ENCODE measurements at regions not wholly inside any gene's neighbourhood (a gene's known extent, or its start where the extent isn't known, plus 50 kb on each side); places are given as distances from the start of the nearest gene placed in this dataset.

DNA sequence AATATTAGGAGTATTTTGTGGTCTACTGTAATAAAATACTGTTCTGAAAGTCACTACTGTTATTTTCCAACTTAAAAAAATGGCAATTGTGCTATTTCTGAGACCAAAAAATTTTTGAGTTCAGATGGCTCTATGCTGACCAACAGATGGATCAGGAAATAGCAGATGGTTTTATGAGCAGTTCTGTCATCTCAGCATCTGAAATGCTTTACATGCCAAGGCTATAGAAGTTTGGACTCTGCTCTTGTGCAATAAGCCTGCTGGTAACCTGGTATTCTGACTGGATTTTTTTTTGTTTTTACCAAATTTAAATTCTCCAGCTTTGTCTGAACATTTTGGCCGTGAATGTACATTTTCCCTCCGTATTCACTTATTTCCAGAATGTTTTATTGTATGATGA is 1127.5 kb downstream of the GRIK2 start:
- peak; percentile 4 for DNase-seq

DNA sequence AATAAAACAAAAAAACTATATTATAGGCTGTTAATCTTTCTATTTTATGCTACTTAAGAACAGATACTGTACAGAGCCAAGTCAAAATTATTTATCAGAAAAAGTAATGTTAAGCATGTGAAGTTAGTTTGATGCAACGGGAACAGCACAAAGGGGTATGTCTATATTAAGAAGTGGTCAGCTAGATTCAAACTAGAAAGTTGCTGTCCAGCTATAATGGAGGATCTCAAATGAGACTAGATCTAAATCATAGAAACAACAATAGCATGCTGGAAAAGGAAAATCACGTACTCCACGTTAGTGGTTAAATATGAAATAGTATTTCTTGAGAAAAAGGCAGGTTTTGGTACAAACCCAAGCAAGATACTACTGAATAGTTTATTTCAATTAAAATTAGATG is 1124.0 kb downstream of the GRIK2 start:
- DNase-seq, result no peak

DNA sequence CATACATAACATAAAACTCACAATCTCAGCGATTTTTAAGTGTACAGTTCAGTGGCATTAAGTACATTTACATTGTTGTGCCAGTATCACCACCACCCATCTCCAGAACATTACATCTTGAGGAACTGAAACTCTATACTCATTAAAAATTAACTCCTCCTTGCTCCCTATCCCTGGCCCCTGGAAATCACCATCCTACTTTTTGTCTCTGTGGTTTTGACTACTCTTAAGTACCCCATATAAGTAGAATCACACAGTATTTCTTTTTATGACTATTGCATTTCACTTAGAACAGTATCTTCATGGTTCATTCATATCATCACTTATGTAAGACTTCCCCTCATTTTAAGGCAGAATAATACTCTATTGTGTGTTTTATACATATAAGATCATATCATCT is 1108.1 kb downstream of the GRIK2 start:
- no peak for DNase-seq

DNA sequence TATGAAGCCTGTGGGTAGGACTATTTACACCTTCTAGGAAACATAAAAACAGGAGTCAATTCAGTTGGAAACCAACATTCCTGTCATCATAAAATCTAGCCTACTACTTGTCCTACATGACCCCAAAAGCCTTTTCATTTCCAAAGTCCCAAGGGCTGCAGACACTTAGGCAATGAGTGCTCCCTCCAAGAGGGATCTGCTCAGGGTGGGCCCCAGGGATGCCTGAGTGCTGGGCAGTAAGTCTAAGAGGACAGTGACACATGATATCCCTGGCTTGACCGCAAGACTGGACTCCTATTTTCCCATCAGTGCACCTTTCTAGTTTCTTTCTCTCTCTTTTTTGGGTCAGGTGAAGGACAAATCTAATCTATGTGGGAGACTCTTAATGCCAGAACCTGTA is 1101.3 kb downstream of the GRIK2 start:
- no peak for DNase-seq

DNA sequence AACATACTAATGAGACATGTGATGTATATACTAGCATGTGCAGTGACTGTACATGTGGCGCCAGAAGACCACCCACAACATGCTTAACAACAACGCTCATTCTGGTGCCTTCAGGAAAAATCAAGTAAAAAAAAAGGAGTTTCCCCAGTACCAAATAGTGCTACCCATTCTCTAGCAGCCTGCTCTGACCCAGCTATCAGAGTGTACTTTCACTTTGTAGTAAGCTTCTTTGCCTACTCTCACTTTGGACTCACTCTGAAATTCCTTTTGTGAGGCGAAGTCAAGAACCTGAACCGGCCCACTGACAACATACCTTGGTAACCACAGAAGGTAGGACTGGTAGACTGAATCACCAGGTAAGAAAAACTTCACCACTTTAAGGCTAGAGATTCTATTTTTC is 1100.0 kb downstream of the GRIK2 start:
- no peak for DNase-seq

DNA sequence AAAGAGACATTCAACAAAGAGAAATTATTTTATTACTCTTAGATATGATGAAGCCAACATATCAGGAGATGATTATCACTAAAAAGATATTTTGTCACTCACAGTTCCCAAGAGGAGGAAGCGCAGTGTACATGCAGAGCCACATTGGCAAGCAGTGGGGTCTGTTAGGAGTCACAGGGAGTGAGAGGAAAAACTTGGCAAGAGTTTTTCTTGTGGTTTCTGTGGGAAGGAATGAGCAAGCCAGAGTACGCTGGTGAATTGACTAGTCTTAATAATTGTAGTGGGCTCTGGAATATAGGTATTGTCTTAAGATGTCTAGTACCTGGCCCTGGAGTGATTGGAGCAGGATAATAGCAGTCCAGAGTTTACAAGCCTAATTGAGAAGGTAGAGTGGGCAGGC is 1095.2 kb downstream of the GRIK2 start:
- peak; percentile 75 for DNase-seq

DNA sequence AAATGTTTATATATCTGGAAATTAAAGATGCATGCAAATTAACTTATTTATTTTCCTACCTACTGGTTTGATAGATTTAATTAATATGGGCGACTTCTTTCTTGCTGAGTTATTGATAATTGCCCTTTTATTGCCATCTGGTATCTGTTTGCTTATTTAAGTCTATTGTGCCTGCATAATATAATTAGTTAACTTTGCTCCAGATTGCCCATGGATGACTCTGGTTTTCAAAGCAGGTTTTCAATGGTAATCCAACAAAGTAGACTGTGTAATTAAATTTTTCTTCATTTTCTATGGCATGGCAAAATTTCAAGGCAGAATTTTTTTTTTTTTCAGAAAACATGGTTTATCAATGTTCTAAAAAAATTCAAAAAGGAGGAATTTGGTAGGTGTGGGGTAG is 1092.0 kb downstream of the GRIK2 start:
- no peak for DNase-seq

DNA sequence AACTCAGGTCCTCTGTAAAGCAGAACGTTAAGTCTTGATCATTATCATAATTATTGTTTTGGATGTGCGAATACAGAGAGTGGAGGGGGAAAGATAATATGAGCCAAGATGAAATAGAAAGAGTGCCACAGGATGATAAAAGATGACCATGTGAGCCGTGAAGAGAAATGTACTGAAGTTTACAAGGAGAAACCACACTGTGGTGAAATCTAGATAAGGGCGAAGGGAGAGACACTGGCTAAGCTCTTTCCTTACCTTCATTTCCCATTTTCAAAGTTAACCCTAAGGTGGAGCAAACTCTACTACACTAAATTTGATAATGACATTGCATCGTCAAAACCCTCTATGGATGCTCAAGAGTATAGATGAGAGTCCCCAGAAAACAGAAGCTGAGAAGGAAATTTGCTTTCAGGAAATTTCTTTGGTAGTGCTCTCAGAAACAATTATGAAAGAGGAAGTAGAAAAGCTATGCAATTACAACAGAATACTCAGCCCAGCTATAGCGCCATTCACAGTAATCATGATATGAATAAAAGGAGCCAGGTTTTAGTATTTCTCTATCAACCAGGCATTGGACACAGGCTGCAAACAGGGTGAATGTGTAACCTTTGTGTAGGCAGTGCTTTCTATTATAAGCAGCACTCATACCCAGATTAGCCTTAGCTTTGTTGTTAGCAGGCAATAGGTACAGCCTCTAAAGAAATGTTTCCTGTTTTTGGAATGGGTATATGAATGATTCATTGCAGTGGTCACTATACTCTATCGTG is 1080.7 kb downstream of the GRIK2 start:
- no peak for DNase-seq

DNA sequence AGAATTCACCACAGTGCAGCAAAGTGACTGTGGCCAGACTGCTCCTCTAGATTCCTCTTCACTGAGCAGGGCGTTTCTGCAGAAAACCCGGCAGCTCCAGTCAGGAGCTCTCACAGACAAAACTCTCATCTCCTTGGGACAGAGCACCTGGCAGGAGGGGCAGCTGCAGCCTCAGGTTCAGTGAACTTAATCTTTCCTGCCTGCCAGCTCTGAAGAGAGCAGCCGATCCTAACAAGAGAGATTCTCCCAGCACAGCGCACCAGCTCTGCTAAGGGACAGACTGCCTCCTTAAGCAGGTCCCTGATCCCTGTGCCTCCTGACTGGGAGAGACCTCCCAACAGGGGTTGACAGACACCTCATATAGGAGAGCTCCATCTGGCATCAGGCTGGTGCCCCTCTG is 1065.5 kb downstream of the GRIK2 start:
- no peak for DNase-seq

DNA sequence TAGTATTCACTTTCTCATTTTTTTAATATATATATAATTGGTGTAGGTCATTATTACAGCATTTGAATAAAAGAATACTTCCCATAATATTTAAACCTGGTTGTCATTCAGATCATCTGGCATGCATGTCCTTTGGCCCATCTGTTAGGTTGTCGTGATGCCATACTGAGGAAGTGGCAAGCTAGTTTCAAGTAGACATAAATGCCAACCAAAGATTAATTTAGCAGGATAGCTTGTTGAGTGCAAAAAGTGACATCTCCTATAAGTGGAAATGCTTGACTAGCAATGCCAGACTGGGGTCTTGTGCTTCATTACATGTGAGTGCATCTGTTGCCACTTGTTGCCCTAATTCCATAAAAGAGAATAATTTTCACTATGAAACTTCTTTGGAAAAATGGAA is 1044.7 kb downstream of the GRIK2 start:
- no peak for DNase-seq

DNA sequence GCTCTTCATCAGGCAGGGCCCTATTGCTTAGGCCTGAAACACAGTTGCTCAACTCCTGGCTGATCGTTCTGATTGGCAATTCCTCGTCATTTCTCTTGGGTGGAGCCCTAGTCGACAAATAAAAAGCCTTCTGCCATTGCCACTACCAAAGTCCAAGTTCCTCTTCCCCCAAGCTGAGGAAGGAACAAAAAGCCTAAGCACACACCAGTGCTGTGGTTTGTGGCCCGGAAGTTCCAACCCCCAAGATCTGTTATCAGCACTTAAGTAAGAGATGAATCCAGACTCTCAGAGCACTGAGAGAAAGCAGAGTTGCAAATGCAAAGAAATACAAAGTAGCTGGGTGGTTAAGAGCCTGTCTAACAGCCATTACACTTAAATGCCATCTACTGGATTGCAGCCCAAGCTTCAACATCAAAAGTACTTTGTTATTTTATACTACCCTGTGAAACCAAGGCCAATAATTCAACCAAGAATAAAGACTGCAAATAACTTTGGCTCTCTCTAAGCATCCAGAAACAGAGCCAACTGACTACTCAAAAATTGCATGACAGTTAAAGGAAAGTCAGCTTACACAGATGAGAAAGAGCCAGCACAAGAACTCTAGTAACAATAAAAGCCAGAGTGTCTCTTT is 1024.0 kb downstream of the GRIK2 start:
- DNase-seq, result no peak

DNA sequence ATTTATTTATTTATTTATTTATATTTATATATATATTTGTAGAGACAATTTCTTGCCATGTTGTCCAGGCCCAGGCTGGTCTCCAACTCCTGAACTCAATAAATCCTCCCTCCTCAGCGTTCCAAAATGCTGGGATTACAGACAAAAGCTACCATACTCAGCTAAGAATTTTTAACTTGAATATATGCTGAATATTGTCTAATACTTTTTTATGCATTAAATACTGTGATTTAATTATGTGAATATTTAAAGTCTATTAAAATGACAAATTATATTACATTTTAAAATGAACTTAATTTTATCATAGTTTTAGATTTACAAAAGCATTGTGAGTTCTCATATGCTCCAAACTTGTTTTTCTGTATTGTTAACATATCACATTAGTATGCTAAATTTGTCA is 1022.4 kb downstream of the GRIK2 start:
- DNase-seq, result no peak

DNA sequence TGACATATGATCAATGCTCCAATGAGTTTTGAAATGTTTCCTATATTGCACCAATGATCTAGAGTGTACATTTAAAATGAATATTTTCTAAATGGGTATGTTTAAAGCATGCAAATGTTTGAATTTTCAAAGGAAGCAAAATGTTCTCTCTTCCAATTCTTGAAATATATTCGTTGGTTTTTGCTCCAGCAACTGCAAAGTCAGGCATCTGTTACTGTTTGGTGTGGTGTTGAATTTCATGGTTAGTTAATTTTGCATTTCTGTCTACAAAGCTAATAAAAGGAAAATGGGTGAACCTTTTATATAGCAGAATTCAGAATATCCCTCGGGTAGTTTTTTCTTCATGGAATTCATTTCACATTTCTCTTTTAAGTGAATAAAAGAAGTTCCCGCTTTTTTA is 1018.3 kb downstream of the GRIK2 start:
- DNase-seq, result no peak

DNA sequence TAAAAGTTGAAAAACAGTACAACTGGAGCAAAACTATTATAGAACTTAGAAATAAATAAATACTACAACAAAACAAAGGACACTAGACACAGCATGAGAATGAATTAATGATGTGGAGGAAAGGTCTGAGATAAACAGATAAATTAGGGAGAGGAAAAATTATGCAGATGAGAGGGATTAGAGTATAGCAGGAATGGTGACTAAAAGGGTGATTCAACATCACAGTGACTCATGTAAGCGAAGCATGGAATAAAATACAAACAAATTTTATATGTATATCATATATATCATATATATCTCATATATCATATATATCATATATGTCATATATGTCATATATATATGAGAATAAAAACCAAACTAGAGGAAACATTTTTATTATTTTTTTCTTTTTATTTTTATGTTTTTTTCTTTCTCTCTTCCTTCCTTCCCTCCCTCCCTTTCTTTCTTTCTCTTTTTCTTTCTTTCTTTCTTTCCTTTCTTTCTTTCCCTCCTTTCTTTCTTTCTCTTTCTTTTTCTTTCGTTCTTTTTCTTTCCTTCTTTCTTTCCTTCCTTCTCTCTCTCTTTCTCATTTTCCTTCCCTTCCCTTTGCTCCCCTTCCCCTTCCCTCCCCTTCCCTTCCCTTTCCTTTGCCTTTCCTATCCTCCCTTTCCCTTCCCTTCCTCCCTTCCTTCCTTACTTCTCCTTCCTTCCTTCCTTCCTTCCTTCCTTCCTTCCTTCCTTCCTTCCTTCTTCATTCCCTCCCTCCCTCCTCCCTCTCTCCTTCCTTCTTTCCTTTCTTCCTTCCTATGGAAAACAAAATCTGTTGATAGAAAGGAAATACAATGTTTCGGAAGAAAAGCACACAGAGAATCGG is 1014.6 kb downstream of the GRIK2 start:
- no peak for DNase-seq

DNA sequence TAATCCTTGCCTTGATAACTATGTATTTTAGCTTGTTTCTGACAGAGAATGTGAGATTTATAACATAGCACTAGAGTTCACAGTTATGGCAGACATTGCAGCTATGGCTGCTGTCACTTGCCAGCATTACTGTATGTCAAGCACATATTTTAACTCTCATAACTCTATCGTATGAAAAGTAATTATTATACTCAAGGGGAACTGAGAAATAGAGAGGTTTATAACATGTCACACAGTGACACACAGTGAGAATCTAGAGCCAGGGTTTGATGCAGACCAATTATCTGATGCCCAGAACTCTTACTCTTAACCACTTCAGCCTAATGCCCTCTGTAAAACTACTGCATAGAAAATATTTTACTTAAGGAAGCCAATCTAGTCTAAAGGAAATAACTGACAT is 1012.4 kb downstream of the GRIK2 start:
- DNase-seq, result no peak

DNA sequence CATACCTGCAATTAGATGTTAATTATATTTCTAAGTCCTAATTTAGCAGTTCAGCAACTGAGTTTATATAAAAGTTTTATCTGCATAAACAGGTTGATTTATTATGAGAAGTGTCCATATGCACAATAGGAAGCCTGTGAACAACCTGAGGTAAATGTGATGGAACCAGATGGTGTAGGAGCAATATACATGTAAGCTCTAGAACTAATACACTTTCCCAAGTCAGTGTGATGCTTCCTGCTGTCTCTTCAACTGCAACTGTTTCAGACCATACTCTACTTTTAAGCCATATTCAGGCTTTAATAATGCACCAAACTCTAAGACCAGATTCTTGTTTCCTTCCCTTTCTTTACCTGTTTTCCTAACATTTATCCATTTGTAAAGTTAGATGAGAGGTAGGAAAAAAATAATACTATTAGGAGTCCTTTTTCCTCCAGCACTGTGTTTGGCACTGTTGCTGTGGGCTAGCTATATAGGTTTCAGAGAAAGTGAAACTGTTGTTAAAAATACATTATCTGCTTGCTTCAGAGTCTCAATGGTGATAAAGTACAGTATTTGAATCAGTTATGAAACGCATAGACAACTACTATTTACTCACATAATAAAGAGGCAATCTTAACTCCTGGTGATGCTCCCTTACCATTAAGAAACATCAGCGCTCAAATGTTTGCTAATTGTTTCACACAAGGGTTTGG is 1009.3 kb downstream of the GRIK2 start:
- no peak for DNase-seq

DNA sequence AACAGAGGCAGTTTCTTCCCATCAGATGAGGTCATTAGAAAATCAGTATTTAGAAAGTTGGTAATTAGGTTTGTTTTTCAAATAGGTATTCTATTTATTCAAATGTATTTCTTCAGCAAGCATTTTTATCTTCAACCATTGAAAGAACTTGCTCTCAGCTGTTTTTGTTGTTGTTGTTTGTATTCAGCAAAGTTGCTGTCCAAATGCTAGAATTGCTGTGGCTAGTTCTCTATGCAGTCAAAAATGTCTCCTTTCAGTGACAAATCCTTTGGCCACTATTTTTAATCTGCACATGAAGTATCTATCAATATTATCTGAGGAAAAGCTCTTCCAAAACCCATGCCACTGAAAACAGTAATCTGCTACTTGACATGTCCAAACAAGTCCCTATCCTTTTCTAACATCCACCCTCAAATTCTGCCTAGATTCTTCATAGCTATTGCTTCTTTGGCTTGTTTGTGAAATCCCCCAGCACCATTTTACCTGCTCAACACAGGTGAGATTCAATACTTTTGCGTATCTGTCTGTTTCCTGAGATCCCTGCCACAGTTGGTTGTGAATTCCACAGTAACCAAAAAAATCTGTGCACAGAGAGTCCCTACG is 1005.4 kb downstream of the GRIK2 start:
- DNase-seq, result no peak

DNA sequence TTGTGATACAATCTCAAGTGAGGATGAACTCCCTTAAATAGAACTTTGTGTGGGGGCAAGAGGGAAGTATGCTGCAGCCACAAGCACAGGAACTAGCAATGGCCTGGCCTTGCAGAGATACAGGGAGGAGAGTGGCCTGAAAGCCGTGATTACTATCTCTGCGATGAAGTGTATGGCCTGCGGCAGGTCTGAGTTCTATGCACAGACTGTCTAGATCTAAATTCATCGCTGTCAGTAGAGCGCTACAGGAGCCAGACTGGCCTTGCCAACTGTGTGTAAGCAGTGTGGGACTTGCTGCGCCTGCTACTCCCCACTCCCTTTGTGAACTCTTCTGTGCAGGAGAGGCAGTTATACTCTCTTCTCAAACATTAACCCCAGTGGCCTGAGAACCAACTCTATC is 997.0 kb downstream of the GRIK2 start:
- DNase-seq, result no peak

DNA sequence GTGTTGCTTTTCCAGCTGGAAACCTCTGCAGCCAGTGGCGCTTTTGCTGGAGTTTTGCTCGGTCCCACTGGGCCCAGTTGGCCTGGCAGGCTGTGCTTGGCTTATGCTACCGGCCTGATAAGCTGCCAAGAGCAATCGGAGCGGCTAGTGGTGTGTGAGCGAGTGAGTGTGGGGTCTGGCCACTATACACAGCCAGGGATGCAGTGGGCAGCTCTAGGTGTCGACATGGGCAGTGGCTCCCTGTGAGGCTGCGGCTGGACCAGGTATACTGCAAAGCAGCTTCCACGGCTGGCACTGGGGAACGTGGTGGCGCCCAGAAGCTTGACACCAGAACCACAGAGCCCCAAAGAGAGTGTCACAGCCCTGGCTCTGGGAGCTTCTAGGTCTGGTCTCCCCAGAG is 996.5 kb downstream of the GRIK2 start:
- no peak for DNase-seq

DNA sequence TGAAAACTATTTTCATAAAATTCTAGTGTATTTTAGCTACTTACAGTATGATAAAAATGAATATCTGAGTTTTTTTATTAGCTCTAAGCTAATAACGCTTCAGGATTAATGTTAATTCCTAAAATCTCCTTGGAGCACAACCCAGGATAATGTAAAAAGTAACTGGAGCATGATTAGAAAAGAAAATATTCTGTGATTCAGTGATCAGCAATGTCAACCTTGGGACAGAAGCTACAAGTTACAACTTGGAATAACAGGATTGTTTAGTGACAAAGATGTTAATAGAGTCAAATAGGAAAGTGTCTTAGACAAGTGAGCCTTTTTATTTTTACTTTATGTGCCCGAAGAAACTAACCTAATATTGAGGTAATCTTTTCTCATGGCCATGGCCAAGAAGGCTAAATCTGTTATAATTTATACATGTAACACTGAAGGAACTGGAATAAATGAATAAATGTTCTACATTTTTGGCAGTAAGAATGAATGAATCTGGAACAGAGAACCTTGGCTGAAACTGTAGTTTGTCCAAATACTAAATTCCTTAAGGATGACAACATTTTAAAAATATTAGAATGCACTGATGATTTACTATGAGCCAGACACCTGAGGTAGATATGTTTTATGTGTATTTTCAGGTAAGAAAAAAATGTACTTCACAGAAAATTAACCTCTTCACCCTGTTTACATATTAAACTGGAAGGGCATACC is 994.0 kb downstream of the GRIK2 start:
- no peak for DNase-seq

DNA sequence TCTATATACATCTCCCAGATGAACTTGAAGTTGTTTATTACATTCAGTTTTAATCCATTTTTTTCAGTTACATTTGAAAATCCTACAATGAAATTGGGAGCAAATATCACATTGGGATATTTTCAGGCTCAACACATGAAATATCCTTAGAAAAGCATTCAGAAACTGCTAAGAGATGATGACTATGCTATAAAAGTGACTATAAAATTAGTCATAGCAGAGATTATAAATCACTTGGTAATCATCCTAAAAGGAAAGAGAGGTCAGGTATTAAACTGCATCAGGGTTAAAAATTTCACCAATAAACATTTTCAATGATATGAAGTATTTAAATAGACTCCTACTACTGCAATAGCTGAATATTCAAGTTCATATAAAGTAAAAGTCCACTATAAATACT is 987.7 kb downstream of the GRIK2 start:
- no peak for DNase-seq

DNA sequence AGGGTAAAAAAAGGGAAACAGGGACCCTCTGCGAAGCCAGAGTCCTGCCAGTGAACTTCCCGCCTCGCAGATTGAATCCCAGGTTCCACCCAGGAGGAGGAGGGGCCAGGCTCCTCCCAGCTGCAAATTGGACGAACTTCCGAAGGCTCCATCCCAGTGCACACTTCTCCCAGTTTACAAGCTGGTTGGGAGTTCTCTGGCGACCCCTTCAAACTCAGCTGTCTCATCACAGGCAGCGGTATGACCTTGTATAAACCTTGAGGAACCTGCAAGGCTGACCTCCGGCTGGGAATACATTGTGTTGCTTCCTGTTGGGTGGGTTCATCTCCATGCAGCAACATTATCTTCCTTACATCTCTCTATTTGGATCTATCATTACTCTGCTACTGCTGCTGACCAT is 962.7 kb downstream of the GRIK2 start:
- DNase-seq, result no peak

Measured in fibroblast of skin of scalp (primary cell).